HG02610 (cell line): ENCODE measurements at regions not wholly inside any gene's neighbourhood (a gene's known extent, or its start where the extent isn't known, plus 50 kb on each side); places are given as distances from the start of the nearest gene placed in this dataset.
"Not testable (repeated sequence)": the region's sequence is repeated elsewhere in the genome, so short reads cannot be mapped to it uniquely, and the experiment has no call there.

Experiments
- ATAC-seq: cut with Tn5 transposase; IDR thresholded peaks from one replicate; pipeline ENCODE4 v1.9.1; 2021; ENCODE audit warnings: mild to moderate bottlenecking, moderate library complexity; ENCODE audit not compliant: unreplicated experiment

GRCh38 chr18:24613896-24614640, 153.6 kb downstream of the HRH4 start:
- no peak for ATAC-seq

- no peak for ATAC-seq
Measured at GRCh38 chr18:24616653-24617052, 156.2 kb downstream of the HRH4 start.

GRCh38 chr18:24624421-24624820, 164.0 kb downstream of the HRH4 start:
- not testable (repeated sequence) for ATAC-seq

DNA sequence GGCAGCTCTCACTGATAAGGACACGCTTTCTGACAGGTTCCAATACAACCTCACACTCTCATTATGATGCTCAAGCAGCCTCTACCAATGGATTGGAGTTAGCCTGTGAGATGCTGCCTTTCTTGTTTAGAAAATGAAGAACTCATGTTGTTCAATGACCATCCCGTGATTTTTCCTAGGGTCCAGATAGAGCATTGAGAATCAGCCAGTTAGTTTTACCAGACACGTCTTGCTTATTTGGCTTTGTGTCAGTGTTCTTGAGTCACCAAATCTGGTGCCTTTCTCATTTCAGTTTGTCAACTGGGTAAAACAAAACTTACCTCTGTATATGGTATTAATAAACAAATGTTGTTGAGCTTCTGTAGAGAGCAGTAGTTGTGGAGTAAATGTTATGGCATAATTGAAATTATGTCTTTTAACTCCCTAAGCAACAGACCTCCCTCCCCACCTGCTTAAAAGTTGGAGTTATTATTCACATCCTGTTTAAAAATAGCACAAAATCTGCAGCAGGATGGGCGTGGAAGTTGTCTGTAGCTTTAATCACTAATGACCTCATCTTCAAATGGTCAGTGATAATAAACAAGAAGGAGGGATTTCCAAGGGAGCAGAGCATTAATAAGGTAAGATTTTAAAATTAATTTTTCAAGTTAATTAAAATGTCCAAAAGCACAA, 167.3 kb downstream of the HRH4 start:
- no peak for ATAC-seq

GRCh38 chr18:24628326-24628725, 167.9 kb downstream of the HRH4 start:
- no peak for ATAC-seq

DNA sequence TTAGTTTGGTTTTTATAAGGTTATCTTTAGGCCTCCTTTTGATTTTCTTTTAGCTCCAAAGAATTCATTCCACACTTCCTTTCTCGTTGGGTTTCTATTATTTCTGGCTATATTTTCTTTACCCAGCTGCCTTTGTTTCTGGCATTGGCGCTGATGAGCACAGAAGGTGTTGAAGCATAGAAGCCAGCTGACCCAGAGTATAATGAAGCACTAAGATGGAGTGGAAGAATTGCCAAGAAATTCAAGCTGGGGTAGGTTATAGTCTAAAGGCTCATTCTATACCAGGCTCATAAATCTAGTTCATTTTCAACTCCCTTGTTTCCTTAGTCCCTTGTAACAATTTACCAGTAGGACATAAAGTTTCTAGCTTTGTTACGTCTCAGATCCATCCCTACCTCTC, 169.5 kb downstream of the HRH4 start:
- no peak for ATAC-seq

- no peak for ATAC-seq
Measured at GRCh38 chr18:24630346-24630880, 170.0 kb downstream of the HRH4 start.

GRCh38 chr18:24631243-24632025, 171.0 kb downstream of the HRH4 start:
- no peak for ATAC-seq

- ATAC-seq = no peak
Measured at GRCh38 chr18:24632158-24632988, 171.9 kb downstream of the HRH4 start.

GRCh38 chr18:24633121-24633520, 172.7 kb downstream of the HRH4 start:
- no peak for ATAC-seq

DNA sequence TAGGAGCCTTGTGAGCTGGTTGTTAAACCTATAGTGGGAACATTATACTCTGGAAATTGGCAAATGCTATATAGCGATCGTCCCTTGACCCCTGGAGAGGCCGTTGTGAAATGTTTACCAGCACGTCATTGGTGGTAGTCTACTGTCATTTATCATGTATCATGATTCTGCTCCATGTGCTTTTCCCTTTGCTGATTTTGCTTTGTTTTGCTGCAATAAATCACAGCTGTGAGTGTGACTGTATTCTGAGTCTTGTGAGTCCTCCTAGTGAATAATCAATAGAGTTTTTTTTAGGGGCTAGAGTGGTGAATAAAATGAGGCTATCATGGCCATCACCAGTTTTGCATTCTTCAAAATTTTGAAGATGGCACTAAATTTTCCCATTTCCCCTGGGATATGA, 189.1 kb downstream of the HRH4 start:
- ATAC-seq = no peak

GRCh38 chr18:24651434-24651833, 191.0 kb downstream of the HRH4 start:
- ATAC-seq = no peak

DNA sequence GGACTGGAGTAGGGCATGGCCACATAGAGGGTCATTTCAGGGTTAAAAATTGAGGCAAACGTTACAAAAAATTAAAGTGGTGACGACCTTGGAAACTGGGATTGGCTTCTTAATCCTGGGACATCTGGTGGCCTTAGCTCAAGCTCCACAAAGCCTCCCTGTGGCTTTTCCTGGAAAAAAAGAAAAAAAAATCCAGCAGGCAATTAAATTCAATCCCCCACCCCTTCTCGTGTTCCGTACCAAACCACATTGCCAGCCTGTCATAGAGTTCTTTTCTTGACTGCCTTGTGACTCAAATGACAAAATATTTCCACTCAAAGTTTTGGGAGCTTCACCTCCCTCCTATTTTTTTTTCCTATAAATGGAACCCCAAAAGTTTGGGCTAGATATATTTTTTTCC, 195.6 kb downstream of the HRH4 start:
- ATAC-seq = no peak

- no peak for ATAC-seq
Measured at GRCh38 chr18:24656551-24657443, 196.4 kb downstream of the HRH4 start.

- no peak for ATAC-seq
Measured at GRCh38 chr18:24657444-24657842, 197.0 kb downstream of the HRH4 start.

DNA sequence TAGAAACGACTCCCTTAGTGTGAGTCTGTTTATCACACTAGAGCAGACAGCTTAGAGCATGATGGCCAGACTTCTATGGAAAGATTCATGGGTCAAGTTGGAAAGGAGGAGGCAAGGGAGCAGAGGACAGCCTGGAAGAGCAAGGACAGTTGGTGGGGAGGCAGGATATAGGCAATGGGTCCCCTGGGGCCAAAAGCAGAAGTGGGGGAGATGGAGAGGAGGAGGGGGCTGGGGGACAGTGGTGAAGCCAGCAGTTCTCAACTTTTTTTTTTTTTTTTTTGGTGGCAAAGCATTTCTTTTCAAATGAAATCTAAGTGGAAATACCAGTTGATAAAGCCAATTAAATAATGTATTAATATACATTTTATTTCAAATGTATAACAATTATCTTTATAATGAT, 197.9 kb downstream of the HRH4 start:
- ATAC-seq = no peak

DNA sequence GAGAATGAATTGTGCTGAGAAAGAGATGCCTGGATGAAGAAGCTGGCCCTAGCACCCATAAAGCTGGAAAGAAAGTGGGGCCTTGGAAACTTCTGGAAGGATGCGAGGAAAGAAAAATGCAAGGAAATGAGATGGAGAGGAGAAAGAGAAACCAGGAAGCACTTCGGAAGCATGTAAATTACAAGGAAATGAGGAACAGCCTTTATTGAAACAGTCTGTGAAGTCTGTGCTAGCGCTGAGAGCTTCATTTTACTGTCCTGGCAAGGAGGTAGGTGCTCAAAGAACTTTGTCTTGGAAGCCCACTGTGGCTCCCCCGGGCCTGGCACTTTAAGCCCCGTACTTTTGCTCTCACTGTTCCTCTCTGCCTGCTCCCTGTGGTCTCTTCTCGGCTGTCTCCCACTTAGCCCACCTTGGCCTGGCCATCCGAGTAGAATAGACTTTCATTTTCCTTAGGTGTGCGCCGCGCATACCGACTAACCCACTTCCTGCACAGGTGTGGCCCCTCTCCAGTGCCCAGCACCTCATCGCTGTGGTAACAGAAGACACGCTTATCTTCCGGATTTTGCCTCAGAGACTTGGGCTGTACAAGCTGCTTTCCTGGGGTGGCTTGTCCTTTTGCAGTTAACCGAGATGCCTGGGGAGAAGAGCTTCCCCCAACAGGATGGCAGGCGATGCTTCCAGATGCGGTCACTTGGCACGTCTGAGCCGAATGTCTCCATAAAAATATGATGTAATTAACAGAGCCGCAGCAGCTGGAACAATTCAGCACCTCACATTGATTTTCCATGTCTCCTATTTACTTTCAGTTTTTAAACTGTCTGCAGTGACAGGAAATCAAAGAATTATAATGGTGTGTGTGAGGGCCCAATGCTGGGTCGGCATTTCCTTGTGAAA, 199.6 kb downstream of the HRH4 start:
- ATAC-seq = peak; percentile 71

- no peak for ATAC-seq
Measured at GRCh38 chr18:24660956-24661355, 200.5 kb downstream of the HRH4 start.

- no peak for ATAC-seq
Measured at GRCh38 chr18:24662412-24662821, 202.0 kb downstream of the HRH4 start.
